Suppressor macrophage treated with lipopolysaccharide for 4 hours (primary cell): ENCODE measurements at regions not wholly inside any gene's neighbourhood (a gene's known extent, or its start where the extent isn't known, plus 50 kb on each side); places are given as distances from the start of the nearest gene placed in this dataset.
"Not testable (repeated sequence)": the region's sequence is repeated elsewhere in the genome, so short reads cannot be mapped to it uniquely, and the experiment has no call there.

Experiments
- DNase-seq: peaks from one replicate; pipeline ENCODE4 v3.0.0-alpha.2; 2020

DNA sequence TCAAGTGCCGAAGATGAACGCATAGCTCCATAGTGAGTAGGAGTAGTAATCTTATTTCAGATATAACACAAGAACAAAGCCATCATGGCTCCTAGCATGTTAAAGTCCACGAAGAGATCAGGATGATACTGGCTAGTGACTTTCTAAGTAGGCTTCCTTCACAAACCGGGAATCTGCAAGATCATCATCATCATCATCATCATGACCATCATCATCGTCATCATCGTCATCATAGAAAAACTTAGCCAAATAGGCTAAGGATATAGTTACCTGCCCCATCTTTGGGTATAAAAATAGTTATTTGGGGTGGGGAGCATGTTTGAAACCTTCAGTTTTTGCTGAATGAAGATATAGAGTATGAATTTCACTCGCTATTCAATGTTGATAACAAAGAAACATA is 57.9 kb downstream of the PYDC2 start:
- DNase-seq, result no peak

DNA sequence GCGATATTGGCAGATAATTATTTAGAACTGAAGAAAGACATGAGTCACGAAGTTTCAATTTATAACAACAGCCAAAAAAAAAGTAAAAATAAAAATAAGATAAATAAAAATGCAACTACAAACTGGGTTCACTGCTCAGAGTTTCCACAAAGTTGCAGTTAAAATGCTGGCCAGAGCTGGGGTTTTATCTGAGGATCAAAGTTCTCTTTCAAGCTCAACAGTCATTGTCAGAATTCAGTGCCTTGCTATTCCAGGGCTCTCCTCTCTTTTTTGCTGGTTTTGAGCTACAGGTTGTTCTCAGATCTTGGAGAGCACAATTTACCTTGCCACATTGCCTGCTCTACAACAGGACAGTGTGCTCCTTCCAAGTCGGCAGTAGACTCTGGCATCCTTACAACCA is 60.1 kb downstream of the PYDC2 start:
- DNase-seq, result no peak

DNA sequence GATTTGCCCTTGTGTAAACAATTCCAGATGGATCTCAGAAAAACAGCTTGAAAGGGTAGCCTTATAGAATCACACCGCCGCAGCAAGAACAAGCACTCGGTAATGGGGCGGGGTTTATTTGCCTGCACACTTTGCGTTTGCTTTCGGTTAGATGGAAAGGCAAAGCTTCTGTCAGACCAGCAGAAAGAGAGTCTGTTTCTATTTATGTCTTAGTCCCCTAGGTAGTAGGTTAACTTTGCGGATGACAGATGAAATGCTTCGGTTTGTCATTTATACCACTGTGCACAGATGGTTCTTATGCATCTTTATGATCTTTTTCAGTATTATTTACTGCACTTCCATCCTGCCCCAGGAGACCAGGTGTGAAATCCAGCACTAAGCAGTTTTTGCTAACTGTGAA is 62.2 kb downstream of the PYDC2 start:
- DNase-seq, result no peak

DNA sequence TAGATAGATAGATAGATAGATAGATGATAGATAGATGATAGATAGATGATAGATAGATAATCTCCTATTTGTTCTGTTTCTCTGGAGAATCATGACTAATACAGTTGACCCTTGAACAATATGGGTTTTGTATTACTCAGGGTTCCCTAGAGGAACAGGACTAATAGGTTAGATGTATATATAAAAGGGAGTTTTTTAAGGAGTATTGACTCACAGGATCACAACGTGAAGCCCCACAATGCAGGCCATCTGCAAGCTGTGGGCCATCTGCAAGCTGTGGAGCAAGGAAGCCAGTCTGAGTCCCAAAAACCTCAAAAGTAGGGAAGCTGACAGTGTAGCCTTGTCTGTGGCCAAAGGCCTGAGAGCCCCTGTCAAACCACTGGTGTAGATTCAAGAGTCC is 67.6 kb downstream of the PYDC2 start:
- DNase-seq, result no peak

DNA sequence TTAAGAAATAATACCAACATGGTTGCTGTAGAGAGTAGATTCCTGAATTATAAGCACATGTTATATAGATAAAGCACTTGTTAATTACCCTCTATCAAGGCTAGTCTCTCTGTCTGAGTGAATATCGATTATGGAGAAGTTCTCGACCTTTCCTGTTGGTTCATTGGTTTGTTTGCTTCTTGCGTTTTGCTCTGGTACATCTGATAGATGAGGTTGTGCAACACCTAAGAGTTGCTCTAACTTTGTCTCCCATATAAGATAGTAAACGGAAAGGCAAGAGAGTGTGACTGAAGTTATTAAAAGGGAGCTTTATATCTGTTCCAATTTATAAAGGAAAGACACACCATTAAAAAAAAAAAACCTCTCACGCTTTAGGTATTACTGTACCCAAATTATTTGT is 69.0 kb downstream of the PYDC2 start:
- DNase-seq, result no peak

DNA sequence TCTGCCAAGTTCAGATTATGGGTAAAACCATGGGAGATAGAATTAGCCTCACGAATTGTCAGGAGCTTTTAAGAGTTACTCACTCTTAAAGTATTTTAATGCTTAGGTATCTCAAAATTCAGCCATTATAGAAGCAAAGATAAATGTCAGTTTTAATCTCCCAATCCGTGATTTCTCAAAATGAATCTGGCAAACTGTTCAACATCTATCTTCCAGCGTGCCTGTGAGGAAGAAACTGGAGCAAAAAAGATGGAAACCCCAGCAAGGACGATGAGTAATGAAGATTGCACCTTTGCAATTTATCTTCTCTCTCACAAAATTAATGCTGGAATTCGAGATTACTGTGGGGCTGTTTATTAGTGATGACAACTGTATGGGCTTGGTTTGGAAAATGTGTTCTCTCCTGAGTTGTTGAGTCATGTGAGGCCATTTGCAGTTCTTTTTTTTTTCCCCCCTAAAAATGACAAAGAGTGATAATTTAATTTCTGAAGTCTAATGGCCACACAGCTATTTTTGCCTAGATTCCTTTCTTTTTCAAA is 70.5 kb downstream of the PYDC2 start:
- DNase-seq, result no peak

DNA sequence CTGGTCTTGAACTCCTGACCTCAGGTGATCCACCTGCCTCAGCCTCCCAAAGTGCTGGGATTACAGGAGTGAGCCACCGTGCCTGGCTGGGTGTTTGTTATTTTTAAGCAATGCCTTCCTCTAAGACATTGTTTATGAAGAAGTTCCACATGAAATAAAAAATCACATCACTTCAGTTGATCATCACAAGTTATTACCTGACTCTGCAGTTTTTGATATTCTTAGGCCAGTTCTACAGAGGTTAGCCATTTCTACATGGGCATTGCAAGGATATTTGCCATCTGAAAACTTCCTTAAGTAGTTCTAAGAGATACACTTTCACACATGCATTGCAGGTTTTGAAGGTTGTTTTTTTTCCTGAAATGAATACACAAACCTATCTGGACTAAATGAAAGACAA is 82.1 kb downstream of the PYDC2 start:
- no peak for DNase-seq

DNA sequence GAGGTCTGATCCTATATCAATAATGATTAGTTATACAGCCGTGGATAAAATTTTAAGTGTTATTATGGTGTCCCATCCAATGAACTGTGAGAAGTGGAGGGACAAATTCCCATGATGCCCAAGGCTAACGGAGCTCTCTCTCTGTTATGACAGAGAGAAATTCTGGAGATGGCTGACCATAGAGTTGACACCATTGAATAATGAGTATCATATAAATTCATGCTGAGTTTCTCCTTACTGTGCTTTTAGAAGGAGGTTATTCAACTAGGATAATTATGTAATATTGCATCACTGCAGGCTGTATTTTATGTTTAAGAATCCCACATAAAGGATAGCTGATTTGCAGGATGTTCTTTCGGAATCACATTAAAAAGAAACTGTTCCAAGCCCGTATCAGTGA is 82.9 kb downstream of the PYDC2 start:
- DNase-seq, result no peak

DNA sequence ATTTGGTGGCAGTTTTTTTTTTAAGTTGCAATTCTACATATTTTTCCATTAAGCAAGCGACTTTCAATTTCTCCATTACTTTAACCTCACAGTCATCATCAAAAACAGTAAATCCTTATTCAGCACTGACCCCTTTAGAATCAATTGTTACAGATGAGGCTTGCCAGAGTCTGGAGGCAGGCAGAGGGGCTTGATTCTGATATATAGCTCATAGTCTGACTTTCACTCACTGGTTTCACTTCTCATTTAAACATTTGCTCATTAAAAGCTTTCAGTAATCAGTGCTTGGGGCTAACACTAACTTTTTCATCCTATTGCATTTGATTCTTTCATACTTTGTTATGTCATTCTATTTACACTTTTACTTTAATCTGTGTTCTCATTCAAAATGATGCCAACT is 88.4 kb downstream of the PYDC2 start:
- DNase-seq, result no peak

DNA sequence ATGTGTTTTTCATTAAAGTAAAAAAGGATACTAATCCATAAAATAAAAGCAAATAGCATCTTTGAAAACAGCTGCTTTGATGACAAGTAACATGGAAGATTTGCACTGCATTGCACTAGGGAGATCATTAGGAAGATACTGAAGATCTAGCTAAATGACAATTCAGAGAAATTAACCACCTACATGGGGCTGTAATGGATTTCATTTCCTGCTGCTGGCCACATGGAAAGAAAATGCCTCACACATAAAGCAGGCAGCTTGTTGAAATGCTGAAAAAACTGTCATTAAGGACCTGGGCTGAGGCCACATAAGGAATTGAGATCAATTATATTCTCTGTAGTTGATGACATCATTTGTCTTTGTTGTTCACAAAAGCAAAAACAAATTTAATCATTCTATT is 94.1 kb downstream of the PYDC2 start:
- DNase-seq, result no peak

DNA sequence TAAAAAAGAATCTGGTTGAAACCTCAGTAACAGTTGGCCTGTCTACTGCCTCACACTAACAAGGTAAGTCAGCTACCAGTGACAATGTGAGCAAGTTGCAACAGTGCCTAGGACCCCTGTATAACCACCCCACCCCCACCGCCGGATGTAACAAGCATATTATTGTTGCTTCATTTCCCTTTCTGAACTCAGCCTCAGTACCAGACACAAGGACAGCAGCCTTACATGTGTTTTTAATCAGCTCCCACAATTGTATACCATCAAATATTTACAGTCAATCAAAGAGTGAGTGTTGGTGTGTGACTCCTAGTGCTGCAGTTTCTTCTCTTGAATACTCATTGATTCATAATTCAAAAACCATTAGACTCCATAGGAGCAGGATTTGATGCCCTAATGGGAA is 96.4 kb downstream of the PYDC2 start:
- DNase-seq, result no peak

DNA sequence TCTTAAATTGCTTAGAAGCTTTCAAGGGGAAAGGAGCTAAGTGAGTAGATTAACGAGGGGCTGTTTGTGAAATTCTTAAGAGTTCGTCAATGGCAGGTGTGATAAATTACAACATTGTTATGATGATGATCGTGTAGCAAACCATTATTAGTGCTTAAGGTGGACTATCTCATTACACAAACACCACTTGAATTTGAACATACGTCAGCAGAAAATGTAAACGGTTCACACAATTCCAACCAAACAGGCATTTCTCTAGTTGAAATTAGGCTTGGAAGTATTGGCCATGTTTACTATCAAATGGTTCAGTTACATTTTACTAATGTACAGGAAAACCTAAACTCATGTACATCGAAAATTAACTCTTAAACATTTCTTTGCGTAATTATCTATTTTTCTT is 102.8 kb downstream of the PYDC2 start:
- DNase-seq, result no peak

DNA sequence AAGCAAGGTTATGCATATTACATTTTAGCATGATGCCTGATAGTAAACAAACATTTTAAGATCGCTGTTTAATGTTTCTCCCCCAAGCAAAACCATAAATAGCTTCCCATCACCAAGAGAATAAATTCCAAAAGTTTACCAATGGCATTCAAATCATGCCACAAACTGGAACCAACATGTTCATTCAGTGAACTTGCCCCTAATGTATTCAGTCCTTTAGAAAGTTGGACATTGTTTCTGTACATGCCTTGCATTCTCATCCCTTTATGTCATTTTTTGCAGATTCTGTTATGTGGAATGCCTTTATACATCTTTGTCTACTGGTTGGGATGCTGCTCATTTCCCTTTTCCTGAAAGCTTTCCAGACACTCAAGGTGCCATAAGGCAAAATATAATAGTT is 105.5 kb downstream of the PYDC2 start:
- no peak for DNase-seq

DNA sequence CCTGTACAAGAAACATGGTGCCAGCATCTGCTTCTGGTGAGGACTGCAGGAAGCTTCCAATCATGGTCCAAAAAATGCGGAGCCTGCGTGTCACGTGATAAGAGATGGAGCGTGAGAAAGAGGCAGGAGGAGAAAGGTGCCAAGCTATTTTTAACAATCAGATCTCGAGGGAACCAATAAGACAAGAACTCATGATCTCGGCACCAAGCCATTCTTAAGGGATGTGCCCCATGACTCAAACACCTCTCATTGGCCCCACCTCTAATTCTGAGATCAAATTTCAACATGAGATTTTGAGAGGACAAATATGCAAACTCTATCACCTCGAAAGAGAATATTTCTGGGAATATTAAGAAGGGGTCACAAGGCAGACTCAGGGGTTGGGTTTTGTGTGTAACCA is 107.2 kb downstream of the PYDC2 start:
- DNase-seq, result no peak

DNA sequence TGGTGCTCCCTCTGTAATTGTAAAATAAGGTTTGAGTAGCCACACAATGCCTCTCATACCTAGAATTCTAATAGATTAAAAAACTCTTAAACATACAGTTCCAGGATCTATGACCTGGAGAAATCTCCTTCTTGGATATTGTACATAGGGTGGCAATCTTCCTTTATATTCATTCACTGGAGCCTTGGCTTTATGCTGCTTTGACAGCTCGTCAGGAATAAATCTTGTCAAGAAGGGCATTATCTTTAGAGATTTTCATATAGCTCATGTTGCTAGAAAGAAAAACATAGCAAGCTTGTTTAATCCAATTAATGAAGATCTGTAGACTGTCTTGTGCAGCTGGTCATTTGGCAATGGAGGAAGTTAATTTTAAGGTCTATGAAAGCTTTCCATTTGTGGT is 131.1 kb downstream of the PYDC2 start:
- no peak for DNase-seq

DNA sequence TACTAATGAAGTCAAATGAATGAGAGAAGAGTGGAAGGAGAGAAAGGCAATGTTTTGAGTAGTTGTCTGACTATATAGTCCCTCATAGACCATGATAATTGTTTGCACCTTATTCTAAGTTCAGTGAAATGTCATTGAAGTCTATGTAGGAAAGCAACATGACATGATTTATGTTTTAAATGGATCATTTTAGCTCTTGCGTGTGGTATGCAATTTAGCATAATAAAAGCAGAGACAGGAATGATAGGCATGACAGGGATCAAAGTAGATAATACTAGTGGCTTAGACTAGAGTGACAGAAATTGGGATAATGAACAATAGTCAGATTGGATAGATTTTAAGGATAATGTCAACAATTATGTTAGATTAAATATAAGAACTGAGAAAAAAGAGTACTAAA is 132.5 kb downstream of the PYDC2 start:
- DNase-seq, result no peak

DNA sequence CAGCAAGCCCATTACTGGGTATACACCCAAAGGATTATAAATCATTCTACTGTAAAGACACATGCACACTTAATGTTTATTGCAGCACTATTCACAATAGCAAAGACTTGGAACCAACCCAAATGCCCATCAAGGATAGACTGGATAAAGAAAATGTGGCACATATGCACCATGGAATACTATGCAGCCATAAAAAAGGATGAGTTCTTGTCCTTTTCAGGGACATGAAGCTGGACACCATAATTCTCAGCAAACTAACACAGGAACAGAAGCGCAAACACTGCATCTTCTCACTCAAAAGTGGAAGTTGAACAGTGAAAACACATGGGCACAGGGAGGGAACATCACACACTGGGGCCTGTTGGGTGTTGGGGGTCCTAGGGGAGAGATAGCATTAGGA is 154.5 kb downstream of the PYDC2 start:
- not testable (repeated sequence) for DNase-seq

DNA sequence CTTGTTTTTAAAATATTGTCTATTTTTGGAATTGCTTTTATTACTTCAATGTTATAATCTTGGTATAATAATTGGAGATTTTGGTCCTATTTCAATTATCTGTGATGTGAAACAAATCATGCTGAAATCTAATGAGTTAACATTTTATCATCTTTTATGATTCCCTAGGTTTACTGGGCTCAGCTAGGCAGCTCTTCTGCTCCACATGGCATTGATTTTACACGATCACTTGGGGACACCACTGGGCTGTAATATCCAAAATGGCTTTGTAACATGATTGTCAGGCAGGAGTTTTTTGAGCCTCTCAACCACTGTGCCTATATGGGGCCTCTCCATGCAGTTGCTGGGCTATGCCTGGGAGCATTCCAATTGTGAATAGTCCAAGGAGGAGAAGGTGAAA is 163.3 kb downstream of the PYDC2 start:
- no peak for DNase-seq

DNA sequence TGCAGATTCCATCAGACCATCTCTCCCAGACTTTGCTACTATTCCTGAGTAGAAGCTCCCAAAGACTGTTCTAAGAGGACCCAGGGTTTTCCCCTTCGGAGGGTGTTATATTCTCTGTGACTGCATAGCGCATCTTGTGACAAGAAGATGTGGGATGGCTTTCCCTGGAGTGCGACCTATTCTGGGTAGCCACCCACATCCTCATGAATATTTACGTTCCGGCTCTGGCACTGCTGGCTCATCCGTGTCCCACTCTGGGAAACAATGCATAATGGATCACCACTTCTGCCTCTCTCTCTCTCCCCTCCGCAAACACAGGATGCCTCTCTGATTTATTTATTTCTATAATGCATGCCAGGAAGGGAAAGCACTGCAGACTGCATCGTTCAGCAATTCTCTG is 166.1 kb downstream of the PYDC2 start:
- no peak for DNase-seq

DNA sequence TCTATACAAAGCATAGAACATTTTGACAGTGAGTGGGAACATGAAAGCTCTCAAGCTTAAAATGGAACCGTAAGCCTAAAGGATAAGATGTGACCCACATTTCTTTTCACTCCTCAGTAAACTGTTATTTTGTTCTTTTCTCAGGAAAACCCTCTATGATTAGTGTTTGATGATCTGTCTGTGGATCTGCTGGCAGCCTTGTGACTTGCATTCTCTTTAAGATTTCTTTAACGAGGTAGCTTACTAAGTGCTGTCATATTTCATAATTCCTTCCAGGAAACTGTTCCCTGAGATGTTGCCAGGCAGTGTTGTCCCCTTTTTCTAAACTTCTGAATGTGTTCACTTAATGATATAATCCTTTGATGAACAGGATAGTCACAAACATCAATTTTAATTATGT is 167.6 kb downstream of the PYDC2 start:
- no peak for DNase-seq

DNA sequence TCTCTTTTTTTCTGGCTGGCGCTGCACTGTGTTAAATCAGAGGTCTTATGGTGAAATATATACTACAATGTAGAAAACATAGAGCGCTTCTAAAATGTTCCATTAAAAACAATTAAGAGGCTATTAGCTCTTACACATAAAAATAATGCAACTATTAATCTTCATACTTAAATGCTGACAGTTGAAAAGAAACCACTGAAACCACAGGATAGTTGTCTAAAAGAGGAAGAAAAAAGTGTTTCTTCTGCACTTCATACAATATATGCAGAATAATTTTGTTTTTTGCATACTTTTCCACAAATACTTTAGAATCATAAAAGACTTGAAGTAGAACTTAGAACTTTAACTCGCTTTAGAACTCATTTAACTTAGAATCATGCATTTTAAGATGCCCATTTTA is 170.5 kb downstream of the PYDC2 start:
- no peak for DNase-seq

DNA sequence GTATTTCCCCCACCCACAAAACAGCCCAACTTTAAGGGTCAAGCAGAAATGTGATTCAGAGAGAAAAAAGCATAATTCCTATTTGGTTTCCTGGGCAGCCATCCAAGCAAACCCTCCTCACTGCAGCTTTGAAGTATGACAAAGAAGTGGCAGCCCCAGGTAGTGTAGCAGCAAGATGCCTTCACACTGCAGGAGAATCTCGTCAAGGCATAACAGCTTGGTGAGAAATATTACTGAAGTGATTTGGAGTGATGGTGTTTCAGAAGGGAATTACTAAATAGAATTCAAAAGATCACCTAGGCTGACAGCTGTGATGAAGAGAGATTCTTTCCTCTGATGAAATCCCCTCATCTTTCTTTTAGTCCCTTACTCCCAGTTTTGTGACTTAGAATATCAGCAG is 173.9 kb downstream of the PYDC2 start:
- DNase-seq, result no peak

DNA sequence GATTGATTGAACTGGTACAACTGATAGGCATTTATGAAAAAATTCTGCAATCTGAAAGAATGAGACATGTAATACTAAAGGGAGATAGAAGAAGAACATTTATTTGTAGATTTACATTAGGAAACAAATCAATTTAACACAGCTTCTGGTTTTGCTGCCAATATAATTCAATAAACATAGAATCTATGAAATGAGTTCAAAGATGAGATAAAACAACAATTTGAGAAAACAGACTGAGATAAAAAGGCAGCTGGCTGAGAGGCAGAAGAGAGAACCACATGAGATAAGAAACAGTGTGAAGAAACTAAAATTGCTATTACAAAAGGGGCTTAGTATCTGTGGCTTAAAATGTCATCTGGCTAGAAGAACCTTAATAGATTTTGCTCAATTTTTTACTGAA is 176.6 kb downstream of the PYDC2 start:
- no peak for DNase-seq

DNA sequence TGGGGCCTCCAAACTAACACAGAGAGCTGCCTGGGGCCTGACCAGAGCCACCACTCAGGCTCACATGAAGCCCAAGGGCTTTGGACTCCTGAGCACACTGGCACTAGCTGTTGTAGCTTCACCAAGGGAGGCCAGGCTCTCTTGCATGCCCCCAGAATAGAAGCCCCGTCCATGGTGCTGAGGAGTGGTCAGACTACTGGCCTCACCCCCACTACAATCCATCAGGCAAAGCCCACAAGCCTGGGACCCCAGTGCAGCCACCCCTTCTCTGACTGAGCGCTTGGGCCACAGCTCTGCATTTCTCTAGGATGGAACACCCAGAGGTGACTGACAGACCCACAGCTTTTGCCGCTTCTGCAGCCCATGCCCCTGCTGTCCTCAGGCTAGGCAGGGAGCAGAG is 180.8 kb downstream of the PYDC2 start:
- no peak for DNase-seq

DNA sequence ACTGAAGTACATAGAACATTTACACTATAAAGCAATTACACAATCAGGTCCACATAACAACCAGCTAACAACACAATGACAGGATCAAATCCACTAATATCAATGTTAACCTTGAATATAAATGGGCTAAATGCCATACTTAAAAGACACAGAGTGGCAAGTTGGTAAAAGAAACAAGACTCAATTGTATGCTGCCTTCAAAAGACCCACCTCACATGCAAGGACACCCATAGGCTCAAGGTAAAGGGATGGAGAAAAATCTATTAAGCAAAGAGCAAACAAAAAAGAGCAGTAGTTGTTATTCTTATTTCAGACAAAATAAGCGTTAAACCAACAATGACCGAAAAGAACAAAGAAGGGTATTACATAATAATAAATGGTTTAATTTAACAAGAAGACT is 183.3 kb downstream of the PYDC2 start:
- DNase-seq, result no peak

DNA sequence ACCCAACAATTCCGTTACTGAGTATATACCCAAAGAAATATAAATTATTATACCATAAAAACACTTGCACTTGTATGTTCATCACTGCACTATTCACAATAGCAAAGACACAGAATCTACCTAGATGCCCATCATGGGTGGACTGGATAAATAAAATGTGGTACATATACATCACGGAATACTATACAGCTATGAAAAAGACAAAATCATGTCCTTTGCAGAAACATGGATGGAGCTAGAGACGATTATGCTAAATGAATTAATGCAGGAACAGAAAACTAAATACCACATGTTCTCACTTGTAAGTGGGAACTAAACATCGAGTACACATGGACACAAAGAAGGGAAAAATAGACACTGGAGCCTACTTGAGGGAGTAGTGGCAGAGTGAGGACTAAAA is 185.3 kb downstream of the PYDC2 start:
- no peak for DNase-seq
